Stimulated activated CD4-positive, alpha-beta T cell treated with anti-CD3 and anti-CD28 coated beads, Interleukin-2, amount 100 ng/mL, for 24 hours (primary cell): ENCODE measurements at regions not wholly inside any gene's neighbourhood (a gene's known extent, or its start where the extent isn't known, plus 50 kb on each side); places are given as distances from the start of the nearest gene placed in this dataset.
A peak's percentile ranks its signal among the peaks of the same experiment; 100 is the strongest.

ENCODE experiments used
- DNase-seq, 2 donors: peaks; one replicate each; pipeline ENCODE4 v3.0.0-alpha.2; 2020

DNA sequence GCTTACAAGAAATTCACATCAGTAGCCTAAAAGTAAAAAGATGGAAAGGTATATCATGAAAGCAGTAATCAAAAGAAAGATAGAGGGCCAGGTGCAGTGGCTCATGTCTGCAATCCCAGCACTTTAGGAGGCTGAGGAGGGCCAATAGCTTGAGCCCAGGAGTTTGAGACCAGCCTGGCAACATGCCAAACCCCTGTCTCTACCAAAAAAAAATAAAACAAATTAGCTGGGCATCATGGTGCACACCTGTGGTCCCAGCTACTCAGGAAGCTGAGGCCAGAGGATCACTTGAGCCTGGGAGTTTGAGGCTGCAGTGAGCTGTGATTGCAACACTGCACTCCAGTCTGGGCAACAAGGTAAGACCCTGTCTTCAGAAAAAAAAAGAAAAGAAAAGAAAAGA lies 55.5 kb downstream of the GSPT2 start:
- DNase-seq, result no peak

DNA sequence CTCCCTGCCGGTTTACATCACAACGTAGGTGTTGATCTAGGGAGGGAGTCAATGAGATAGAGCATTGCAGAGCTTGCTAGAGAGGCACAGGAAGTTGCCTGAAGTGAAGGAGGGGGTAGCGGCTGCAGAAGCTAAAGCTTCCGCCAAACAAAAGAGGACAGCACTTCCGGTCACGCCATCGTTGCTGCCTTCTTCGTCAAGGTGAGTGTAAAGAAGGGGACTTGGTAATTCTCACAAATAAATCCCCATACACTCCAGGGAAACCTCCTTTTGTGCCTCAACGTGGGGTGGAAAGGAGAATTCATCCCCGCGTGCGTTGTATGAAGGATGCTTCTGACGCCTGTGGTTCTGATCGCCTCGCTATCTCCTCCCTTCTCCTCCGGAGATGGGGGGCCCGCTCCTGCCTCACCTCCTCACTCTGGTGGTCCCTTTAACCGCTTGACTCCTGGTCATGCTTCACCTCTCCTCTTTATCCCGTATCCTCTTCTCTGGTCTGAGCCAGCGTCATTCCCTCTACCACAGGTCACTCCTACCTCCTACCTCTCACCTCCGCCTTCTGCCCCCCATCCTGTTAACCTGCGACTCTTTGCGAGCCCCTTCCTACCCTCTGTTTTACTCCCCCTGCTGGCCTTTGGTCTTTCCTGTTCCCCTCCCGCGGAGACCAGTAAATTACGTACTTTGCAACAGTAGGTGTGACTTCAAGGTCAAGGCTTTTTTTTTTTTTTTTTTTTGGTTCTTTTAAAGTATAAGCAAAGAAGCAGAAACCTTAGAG lies 59.9 kb downstream of the GSPT2 start:
- peak; percentile 52 to 54 for DNase-seq

DNA sequence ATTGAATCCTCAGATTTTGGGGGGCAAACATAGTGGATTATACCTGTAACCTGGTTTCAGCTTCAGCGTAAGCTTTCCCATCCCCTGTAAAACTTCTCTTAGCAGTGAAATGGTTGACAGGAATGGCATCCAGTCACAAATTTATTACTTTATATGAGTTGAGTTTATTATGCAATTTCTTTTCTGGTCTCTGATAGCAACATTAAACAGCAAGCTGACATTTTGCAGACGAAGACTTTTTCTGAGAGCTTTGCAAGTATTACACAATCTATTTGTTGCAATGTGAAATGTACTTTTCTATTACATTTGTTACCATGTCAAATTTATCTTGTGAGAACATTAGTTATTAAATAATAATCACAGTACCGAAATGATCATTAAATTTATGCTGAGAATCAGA lies 60.6 kb downstream of the GSPT2 start:
- no peak for DNase-seq

DNA sequence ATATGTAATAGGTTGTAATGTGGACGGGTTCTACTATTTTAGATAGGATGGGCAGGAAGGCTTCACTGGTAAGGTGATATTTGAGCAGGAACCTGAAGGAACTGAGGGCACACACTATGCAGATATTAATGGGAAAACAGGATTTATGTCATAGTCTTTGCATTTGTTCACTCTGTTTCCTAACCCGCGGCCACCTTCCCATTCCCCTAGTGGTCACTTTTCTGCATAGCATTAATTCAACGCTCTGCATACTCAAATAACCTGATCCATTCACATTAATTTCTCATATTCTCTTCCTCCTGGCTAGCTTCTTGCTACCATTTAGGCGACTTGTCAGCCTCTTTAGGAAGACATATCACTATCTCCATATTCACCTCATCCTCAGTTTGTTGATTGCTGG lies 61.5 kb downstream of the GSPT2 start:
- no peak for DNase-seq

DNA sequence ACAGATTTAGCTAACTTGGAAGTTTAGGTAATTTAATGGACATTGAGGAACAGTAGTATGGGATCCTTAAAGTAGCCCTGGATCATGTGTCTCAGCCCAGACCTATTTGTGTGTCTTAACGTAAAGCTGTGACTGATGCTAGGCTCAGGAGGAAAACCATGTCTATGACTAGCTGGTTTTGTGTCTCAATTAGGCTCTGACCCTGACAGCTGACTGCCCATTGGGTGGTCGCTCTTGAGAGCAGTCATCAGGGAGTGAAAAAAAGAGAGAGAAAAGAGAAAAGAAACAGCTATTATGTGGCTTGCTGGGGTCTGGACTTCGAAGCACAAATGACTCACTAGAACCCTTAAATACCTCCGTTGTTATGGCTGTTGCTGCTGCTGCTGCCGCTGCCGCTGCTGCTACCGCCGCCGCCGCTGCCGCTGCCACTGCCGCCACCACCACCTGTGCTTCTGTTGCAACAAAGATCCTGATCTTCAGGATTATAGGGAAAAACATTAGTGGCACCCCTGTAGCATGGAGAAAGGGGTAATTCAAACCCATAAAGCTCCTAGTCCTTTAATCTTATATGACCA lies 70.7 kb downstream of the GSPT2 start:
- no peak for DNase-seq

DNA sequence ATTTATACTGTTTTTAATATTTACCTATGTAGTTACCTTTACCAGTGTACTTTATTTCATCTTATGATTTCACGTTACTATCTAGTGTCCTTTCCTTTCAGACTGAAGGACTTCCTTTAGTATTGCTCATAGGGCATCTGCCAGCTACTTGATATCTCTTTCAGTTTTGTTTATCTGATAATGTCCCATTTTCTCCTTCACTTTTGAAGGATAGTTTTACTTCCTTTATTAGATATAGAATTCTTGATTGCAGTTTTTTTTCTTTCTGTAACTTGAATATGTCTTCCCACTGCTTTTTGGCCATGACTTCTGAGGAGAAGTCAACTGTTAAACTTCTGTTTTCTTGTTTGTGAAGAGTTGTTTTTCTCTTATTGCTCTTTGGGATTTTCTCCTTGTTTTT lies 69.4 kb upstream of the MAGED1 start:
- no peak for DNase-seq

DNA sequence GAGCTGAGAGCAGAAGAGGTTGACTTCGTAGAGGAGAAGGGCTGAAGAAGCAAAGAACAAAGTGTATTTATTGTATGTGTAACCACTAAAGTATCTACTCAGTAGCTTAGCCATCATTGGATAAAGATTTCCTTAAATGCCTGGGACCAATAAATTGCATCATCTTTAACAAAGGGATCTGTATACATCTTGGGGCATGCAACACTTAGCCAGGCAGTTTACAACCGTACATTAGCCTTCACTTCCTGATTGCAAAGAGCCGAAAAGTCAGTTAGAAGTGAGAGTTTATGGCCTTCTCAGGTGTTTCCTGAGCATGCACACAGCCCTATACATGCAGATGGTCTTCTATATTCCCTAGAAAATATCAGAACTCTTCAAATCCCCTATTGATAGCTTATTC lies 68.0 kb upstream of the MAGED1 start:
- DNase-seq, result no peak

DNA sequence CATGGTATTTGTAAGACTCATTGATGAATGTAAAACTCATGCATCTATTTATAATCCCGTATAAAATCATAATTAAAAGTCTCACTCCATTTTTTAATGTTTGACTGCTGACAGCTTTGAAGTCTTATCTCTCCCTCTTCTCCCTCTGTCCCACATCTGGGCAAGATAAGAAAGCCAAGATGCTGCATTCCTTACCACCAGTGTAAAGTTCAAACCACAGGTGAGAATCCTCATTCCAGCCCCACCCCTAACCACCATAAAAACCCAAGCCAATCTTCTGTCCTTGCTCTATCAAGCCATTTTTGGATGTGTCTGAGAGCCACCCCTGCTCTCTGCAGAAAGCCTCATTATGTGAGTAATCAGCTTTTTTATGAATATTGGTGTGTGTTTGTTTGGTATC lies 59.3 kb upstream of the MAGED1 start:
- DNase-seq, result no peak

DNA sequence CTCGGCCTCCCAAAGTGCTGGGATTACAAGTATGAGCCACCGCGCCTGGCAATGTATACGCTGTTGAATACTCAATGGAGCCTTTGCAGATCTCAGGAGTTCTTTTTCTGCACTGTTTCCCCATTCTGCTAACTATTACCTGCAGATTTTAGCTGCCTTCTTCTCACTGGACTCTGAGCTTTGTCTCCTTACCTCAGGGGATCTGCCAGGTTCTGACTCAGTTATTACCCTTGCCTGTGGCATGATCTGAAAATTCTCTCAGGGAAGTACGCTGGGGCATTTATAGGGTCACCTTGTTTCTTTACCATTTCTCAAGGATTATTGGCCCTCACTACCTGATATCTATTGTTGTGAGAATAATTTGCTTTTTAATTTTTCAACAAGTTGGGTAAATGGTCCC lies 56.6 kb upstream of the MAGED1 start:
- DNase-seq, result no peak

DNA sequence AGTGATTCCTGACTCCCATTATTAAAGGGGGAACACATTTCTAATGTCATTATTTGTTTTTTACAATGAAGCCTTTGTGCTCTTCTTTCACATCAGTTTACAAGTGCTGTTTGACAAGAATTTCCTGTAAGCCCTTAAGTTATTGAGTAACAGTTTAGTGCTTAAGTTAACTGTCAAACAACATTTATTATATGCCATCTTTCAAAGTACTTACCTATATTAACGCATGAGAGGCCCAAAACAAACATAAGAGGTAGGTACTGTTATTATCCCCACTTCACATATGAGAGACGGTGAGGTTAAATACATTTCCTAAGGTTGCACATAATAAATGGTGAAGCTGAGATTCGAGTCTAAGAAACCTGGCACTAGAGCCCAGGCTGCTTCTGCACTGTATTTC lies 56.0 kb upstream of the MAGED1 start:
- DNase-seq, result no peak

DNA sequence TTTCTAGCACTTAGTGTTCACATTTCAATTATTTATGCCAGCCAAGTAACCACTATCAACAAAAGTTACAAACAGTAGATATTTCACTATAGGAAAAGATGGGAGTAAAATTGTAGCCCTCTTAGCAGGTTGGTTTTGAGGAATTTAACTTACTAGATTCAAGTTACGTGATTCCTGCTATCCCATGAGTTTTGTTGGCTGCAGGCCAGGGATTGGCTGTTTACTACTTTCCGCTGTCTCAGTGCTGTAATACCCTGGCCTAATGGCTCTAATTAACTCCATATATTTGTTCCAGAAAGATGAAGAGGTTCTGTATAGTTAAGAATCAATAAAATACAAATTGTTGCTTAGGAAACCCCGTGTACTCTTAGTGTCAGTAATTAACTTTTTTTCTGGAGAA lies 55.5 kb upstream of the MAGED1 start:
- DNase-seq, result no peak
